Osteoblast (primary cell): ENCODE measurements at regions not wholly inside any gene's neighbourhood (a gene's known extent, or its start where the extent isn't known, plus 50 kb on each side); places are given as distances from the start of the nearest gene placed in this dataset.

Experiments used
- DNase-seq: peaks from one replicate; pipeline ENCODE4 v3.0.0; 2011; ENCODE audit warnings: low spot score, mixed read lengths; ENCODE audit not compliant: insufficient read length; ENCODE audit errors: missing footprints
- H2AFZ ChIP-seq: 2 replicates; pipeline ENCODE4 v1.6.0; 2011; ENCODE audit warnings: mild to moderate bottlenecking, low read length
- H3K27ac ChIP-seq: 2 replicates; pipeline ENCODE4 v1.5.1; 2011; ENCODE audit warnings: mild to moderate bottlenecking, low read depth, low read length, moderate library complexity
- H3K27me3 ChIP-seq: 2 replicates; pipeline ENCODE4 v1.6.0; 2012; ENCODE audit warnings: mild to moderate bottlenecking, control low read depth, inconsistent platforms, low read length, moderate library complexity; ENCODE audit not compliant: insufficient read depth
- H3K36me3 ChIP-seq: 2 replicates; pipeline ENCODE4 v1.5.1; 2011; ENCODE audit warnings: mild to moderate bottlenecking, low read length, control low read depth, moderate library complexity; ENCODE audit not compliant: insufficient read depth
- H3K4me1 ChIP-seq: 2 replicates; pipeline ENCODE4 v1.5.1; 2011; ENCODE audit warnings: mild to moderate bottlenecking, low read length, control low read depth, moderate library complexity; ENCODE audit not compliant: insufficient read depth
- H3K4me2 ChIP-seq: 2 replicates; pipeline ENCODE4 v1.6.0; 2011; ENCODE audit warnings: mild to moderate bottlenecking, low read length; ENCODE audit not compliant: insufficient read depth
- H3K4me3 ChIP-seq: fragments of 200-600 bp; sonication (generic); 3 replicates; pipeline ENCODE4 v1.5.1; 2012; ENCODE audit warnings: mild to moderate bottlenecking, low read length, inconsistent platforms; ENCODE audit not compliant: insufficient read depth
- H3K79me2 ChIP-seq: 2 replicates; pipeline ENCODE4 v1.6.0; 2012; ENCODE audit warnings: mild to moderate bottlenecking, low read length, control low read depth, inconsistent platforms; ENCODE audit not compliant: insufficient read depth
- H3K9me3 ChIP-seq: 2 replicates; pipeline ENCODE4 v1.5.1; 2011; ENCODE audit warnings: low read depth, low read length, control low read depth
- H4K20me1 ChIP-seq: 2 replicates; pipeline ENCODE4 v1.6.0; 2012; ENCODE audit warnings: mild to moderate bottlenecking, low read length, control low read depth; ENCODE audit not compliant: insufficient read depth
- CTCF ChIP-seq: IDR thresholded peaks from 2 replicates; pipeline ENCODE4 v1.5.1; 2011; ENCODE audit warnings: mild to moderate bottlenecking, low read depth, low read length, moderate library complexity; ENCODE audit errors: extremely low read depth

- Histone ChIP-seq H3K36me3 (no peaks in the 10 kb centered on the region), H3K4me2 (no peak overlapping the region), H2AFZ (no peak overlapping the region), H3K4me1 (no peaks in the 10 kb centered on the region), H3K9me3 (no peaks in the 10 kb centered on the region), H3K79me2 (no peaks in the 10 kb centered on the region), H3K4me3 (no peak overlapping the region), H3K27ac (no peak overlapping the region), H3K27me3 (no peaks in the 10 kb centered on the region), H4K20me1 (no peaks in the 10 kb centered on the region)
- TF ChIP-seq CTCF: no peak
- no peak for DNase-seq
Observed at GRCh38 chr4:85018983-85019382, 52.5 kb upstream of the WDFY3 start.

- no peaks in the 10 kb centered on the region for H3K9me3 ChIP-seq
- no peak for TF ChIP-seq CTCF
- no peak overlapping the region for H3K4me2 ChIP-seq
Observed at GRCh38 chr4:85019411-85019810, 52.9 kb upstream of the WDFY3 start.

GRCh38 chr4:85024671-85025070 lies 58.2 kb upstream of the WDFY3 start:
- H3K36me3 ChIP-seq: no peaks in the 10 kb centered on the region
- no peak overlapping the region for H2AFZ ChIP-seq
- no peak overlapping the region for H3K4me2 ChIP-seq
- H3K27ac ChIP-seq: no peak overlapping the region
- H3K4me1 ChIP-seq: peaks cover 4% of the 10 kb centered on the region
- H3K4me3 ChIP-seq: no peak overlapping the region
- no peaks in the 10 kb centered on the region for H3K9me3 ChIP-seq
- TF ChIP-seq CTCF: no peak
- no peaks in the 10 kb centered on the region for H4K20me1 ChIP-seq
- no peaks in the 10 kb centered on the region for H3K79me2 ChIP-seq
- no peak for DNase-seq
- no peaks in the 10 kb centered on the region for H3K27me3 ChIP-seq

More at GRCh38 chr4:85019411-85019810, 52.9 kb upstream of the WDFY3 start:
- no peaks in the 10 kb centered on the region for H3K79me2 ChIP-seq
- H3K27ac ChIP-seq: no peak overlapping the region
- H2AFZ ChIP-seq: no peak overlapping the region
- no peak for DNase-seq
- no peaks in the 10 kb centered on the region for H3K36me3 ChIP-seq
- H3K27me3 ChIP-seq: no peaks in the 10 kb centered on the region
- H3K4me3 ChIP-seq: no peak overlapping the region
- no peaks in the 10 kb centered on the region for H3K4me1 ChIP-seq
- no peaks in the 10 kb centered on the region for H4K20me1 ChIP-seq

GRCh38 chr4:85028910-85029309 lies 62.4 kb upstream of the WDFY3 start:
- Histone ChIP-seq H4K20me1 (no peaks in the 10 kb centered on the region), H3K27ac (no peak overlapping the region), H3K27me3 (no peaks in the 10 kb centered on the region), H3K4me1 (peaks cover 4% of the 10 kb centered on the region), H2AFZ (no peak overlapping the region), H3K9me3 (no peaks in the 10 kb centered on the region), H3K79me2 (no peaks in the 10 kb centered on the region), H3K36me3 (no peaks in the 10 kb centered on the region), H3K4me2 (no peak overlapping the region), H3K4me3 (no peak overlapping the region)
- TF ChIP-seq CTCF: no peak
- peak; percentile 45 for DNase-seq
